Testis (tissue), 2 donors: ENCODE measurements at regions not wholly inside any gene's neighbourhood (a gene's known extent, or its start where the extent isn't known, plus 50 kb on each side); places are given as distances from the start of the nearest gene placed in this dataset.
"Not testable (repeated sequence)": the region's sequence is repeated elsewhere in the genome, so short reads cannot be mapped to it uniquely, and the experiment has no call there.

Source experiments
- DNase-seq: peaks from one replicate; pipeline ENCODE4 v3.0.0-alpha.2; 2019
- H3K27ac ChIP-seq, 2 donors: fragments of 200-600 bp; sonication (generic); one replicate each; pipeline ENCODE4 v1.5.1; 2019
- H3K27me3 ChIP-seq: fragments of 200-600 bp; sonication (generic); one replicate; pipeline ENCODE4 v1.5.1; 2019
- H3K36me3 ChIP-seq: fragments of 200-600 bp; sonication (generic); one replicate; pipeline ENCODE4 v1.5.1; 2017; ENCODE audit warnings: low read depth; ENCODE audit errors: missing control alignments
- H3K4me1 ChIP-seq: fragments of 200-600 bp; sonication (generic); one replicate; pipeline ENCODE4 v1.5.1; 2019
- H3K4me3 ChIP-seq, 2 donors: fragments of 200-600 bp; sonication (generic); one replicate each; pipeline ENCODE4 v1.5.1; 2017 to 2019
- H3K9me3 ChIP-seq: fragments of 200-600 bp; sonication (generic); one replicate; pipeline ENCODE4 v1.5.1; 2017
- CTCF ChIP-seq, 3 experiments: fragments of 450-650 bp in 2 of 3; fragments of 200-600 bp in 1 of 3; sonication (generic) in 1 of 3; IDR thresholded peaks; one replicate each; pipeline ENCODE4 v1.5.1; 2016 to 2019; ENCODE audit warnings: antibody characterized with exemption in 3 of 3, mild to moderate bottlenecking in 2 of 3, moderate library complexity in 1 of 3
- POLR2A ChIP-seq: fragments of 450-650 bp; IDR thresholded peaks from one replicate; pipeline ENCODE4 v1.6.1; 2017; ENCODE audit warnings: antibody characterized with exemption, mild to moderate bottlenecking, moderate library complexity
- WGBS, 2 donors: methylation state at CpG; one replicate each; pipeline ENCODE4 v1.1.5; 2018; 5-methylcytosine and 5-hydroxymethylcytosine counted together
- intact Hi-C: fragments of 100-400 bp; cut with DNase I; formaldehyde crosslinking; loops from one replicate; pipeline ENCODE4 v1.15.1; 2023; ENCODE audit warnings: low total_unique reads

- Histone ChIP-seq H3K9me3 (no peaks in the 10 kb centered on the region), H3K27ac (no peak overlapping the region), H3K4me3 (no peak overlapping the region), H3K36me3 (no peaks in the 10 kb centered on the region), H3K27me3 (no peaks in the 10 kb centered on the region), H3K4me1 (no peaks in the 10 kb centered on the region)
- no peak for DNase-seq
- intact Hi-C loops: no loop called here
- no peak for TF ChIP-seq CTCF (IDR thresholded peaks at IDR 0.05)
- TF ChIP-seq POLR2A: no peak
- 88 to 93% methylated on average over 1 of the region's 1 CpG for WGBS, 2 donors
Observed at GRCh38 chr6:92231171-92231701, 1188.1 kb downstream of the EPHA7 start.

GRCh38 chr6:92219987-92220386, 1199.4 kb downstream of the EPHA7 start:
- intact Hi-C loops, H3K27ac ChIP-seq, H3K4me1 ChIP-seq, H3K9me3 ChIP-seq, DNase-seq, H3K4me3 ChIP-seq, H3K27me3 ChIP-seq, H3K36me3 ChIP-seq: not testable (repeated sequence)
- WGBS, 2 donors: 86 to 94% methylated on average over 4 of the region's 4 CpGs

- Histone ChIP-seq H3K36me3 (no peaks in the 10 kb centered on the region), H3K9me3 (no peaks in the 10 kb centered on the region), H3K27ac (no peak overlapping the region), H3K27me3 (no peaks in the 10 kb centered on the region), H3K4me1 (no peaks in the 10 kb centered on the region), H3K4me3 (no peak overlapping the region)
- WGBS, 2 donors: 80 to 93% methylated on average over 1 of the region's 1 CpG
- TF ChIP-seq POLR2A: no peak
- TF ChIP-seq CTCF (IDR thresholded peaks at IDR 0.05): no peak
- intact Hi-C loops: no loop called here
- no peak for DNase-seq
Observed at GRCh38 chr6:92216717-92217116, 1202.6 kb downstream of the EPHA7 start.

DNA sequence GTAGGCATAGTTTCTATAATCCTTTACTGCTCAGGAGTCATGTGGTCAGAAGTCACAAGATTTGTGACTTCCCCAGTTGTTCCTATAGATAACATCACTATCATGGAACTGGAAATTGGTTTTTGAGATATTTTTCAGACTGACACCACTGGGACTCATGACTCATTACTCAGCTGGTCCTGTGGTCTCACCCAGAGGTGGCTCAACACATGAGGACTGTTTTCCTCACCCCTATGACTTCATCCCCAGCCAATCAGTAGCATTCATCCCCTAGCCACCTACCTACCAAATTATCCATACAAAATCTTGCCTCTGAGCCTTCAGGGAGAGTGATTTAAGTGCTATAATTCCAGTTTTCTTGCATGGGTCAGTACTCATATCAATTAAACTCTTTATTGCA, 1217.7 kb downstream of the EPHA7 start:
- no peaks in the 10 kb centered on the region for H3K27me3 ChIP-seq
- no peak overlapping the region for H3K27ac ChIP-seq
- no peaks in the 10 kb centered on the region for H3K36me3 ChIP-seq
- H3K9me3 ChIP-seq: no peaks in the 10 kb centered on the region
- no peak for TF ChIP-seq CTCF (IDR thresholded peaks at IDR 0.05)
- no peak for TF ChIP-seq POLR2A
- intact Hi-C loops: no loop called here
- no peaks in the 10 kb centered on the region for H3K4me1 ChIP-seq
- no peak overlapping the region for H3K4me3 ChIP-seq
- DNase-seq: no peak

- no peaks in the 10 kb centered on the region for H3K36me3 ChIP-seq
- H3K27me3 ChIP-seq: no peaks in the 10 kb centered on the region
- no peak overlapping the region for H3K27ac ChIP-seq
- H3K9me3 ChIP-seq: no peaks in the 10 kb centered on the region
- TF ChIP-seq CTCF (IDR thresholded peaks at IDR 0.05) (no peak), POLR2A (no peak)
- H3K4me1 ChIP-seq: no peaks in the 10 kb centered on the region
- no peak overlapping the region for H3K4me3 ChIP-seq
- WGBS, 2 donors: 27 to 55% methylated on average over 2 of the region's 2 CpGs
- DNase-seq: no peak
- intact Hi-C loops: no loop called here
Observed at GRCh38 chr6:92196325-92196724, 1223.0 kb downstream of the EPHA7 start.
